ENCODE measurements at regions not wholly inside any gene's neighbourhood (a gene's known extent, or its start where the extent isn't known, plus 50 kb on each side); places are given as distances from the start of the nearest gene placed in this dataset.

GRCh38 chr6:122308074-122308473 is 91.4 kb upstream of the HSF2 start:
- no peak for TF ChIP-seq TCF12 (IDR thresholded peaks at IDR 0.05; ENCODE audit: low read depth)
- TF ChIP-seq RAD21 (IDR thresholded peaks at IDR 0.05; ENCODE audit: low read depth) = no peak
- TF ChIP-seq NFIC (IDR thresholded peaks at IDR 0.05) = no peak
- no peak for TF ChIP-seq CREB1 (IDR thresholded peaks at IDR 0.05; ENCODE audit: low read depth)
- no peak for TF ChIP-seq MAX (IDR thresholded peaks at IDR 0.05)
- no peak for TF ChIP-seq CEBPB (IDR thresholded peaks at IDR 0.05)
- TF ChIP-seq FOXM1 (IDR thresholded peaks at IDR 0.05; ENCODE audit: borderline replicate concordance, low read depth) = no peak
- no peak for TF ChIP-seq USF1 (IDR thresholded peaks at IDR 0.05)
- no peak for TF ChIP-seq YY1 (IDR thresholded peaks at IDR 0.05; ENCODE audit: low read depth)
- no peak for TF ChIP-seq REST (IDR thresholded peaks at IDR 0.05; ENCODE audit: low read depth)
- no peak for TF ChIP-seq EP300 (IDR thresholded peaks at IDR 0.05; ENCODE audit: borderline replicate concordance)
- TF ChIP-seq TEAD4 (IDR thresholded peaks at IDR 0.05) = no peak
- TF ChIP-seq ZBTB7A (IDR thresholded peaks at IDR 0.05; ENCODE audit: low read depth) = no peak
- TF ChIP-seq EGR1 (IDR thresholded peaks at IDR 0.05) = no peak
- TF ChIP-seq TAF1 (IDR thresholded peaks at IDR 0.05; ENCODE audit: low read depth) = no peak

- TF ChIP-seq YY1 (IDR thresholded peaks at IDR 0.05; ENCODE audit: low read depth) (no peak), EGR1 (IDR thresholded peaks at IDR 0.05) (no peak), TAF1 (IDR thresholded peaks at IDR 0.05; ENCODE audit: low read depth) (no peak), CEBPB (IDR thresholded peaks at IDR 0.05) (no peak), USF1 (IDR thresholded peaks at IDR 0.05) (no peak), FOXM1 (IDR thresholded peaks at IDR 0.05; ENCODE audit: borderline replicate concordance, low read depth) (no peak), NFIC (IDR thresholded peaks at IDR 0.05) (no peak), RAD21 (IDR thresholded peaks at IDR 0.05; ENCODE audit: low read depth) (no peak), TCF12 (IDR thresholded peaks at IDR 0.05; ENCODE audit: low read depth) (no peak), REST (IDR thresholded peaks at IDR 0.05; ENCODE audit: low read depth) (no peak), MAX (IDR thresholded peaks at IDR 0.05) (no peak), EP300 (IDR thresholded peaks at IDR 0.05; ENCODE audit: borderline replicate concordance) (no peak)
Observed at GRCh38 chr6:122315842-122316241, 83.6 kb upstream of the HSF2 start.

- no peak for TF ChIP-seq USF1 (IDR thresholded peaks at IDR 0.05)
- TF ChIP-seq CREB1 (IDR thresholded peaks at IDR 0.05; ENCODE audit: low read depth) = no peak
- TF ChIP-seq RAD21 (IDR thresholded peaks at IDR 0.05; ENCODE audit: low read depth) = no peak
- TF ChIP-seq TCF12 (IDR thresholded peaks at IDR 0.05; ENCODE audit: low read depth) = no peak
- TF ChIP-seq ZBTB7A (IDR thresholded peaks at IDR 0.05; ENCODE audit: low read depth) = no peak
- TF ChIP-seq MAX (IDR thresholded peaks at IDR 0.05) = no peak
- TF ChIP-seq CEBPB (IDR thresholded peaks at IDR 0.05) = no peak
- TF ChIP-seq YY1 (IDR thresholded peaks at IDR 0.05; ENCODE audit: low read depth) = no peak
- no peak for TF ChIP-seq NFIC (IDR thresholded peaks at IDR 0.05)
- no peak for TF ChIP-seq TAF1 (IDR thresholded peaks at IDR 0.05; ENCODE audit: low read depth)
- TF ChIP-seq REST (IDR thresholded peaks at IDR 0.05; ENCODE audit: low read depth) = no peak
- TF ChIP-seq EGR1 (IDR thresholded peaks at IDR 0.05) = no peak
- TF ChIP-seq EP300 (IDR thresholded peaks at IDR 0.05; ENCODE audit: borderline replicate concordance) = no peak
- TF ChIP-seq FOXM1 (IDR thresholded peaks at IDR 0.05; ENCODE audit: borderline replicate concordance, low read depth) = no peak
- no peak for TF ChIP-seq TEAD4 (IDR thresholded peaks at IDR 0.05)
Observed at GRCh38 chr6:122322824-122323223, 76.6 kb upstream of the HSF2 start.

- TF ChIP-seq RAD21 (IDR thresholded peaks at IDR 0.05; ENCODE audit: low read depth) (no peak), TCF12 (IDR thresholded peaks at IDR 0.05; ENCODE audit: low read depth) (no peak), CEBPB (IDR thresholded peaks at IDR 0.05) (no peak), YY1 (IDR thresholded peaks at IDR 0.05; ENCODE audit: low read depth) (no peak), EGR1 (IDR thresholded peaks at IDR 0.05) (no peak), MAX (IDR thresholded peaks at IDR 0.05) (no peak), TAF1 (IDR thresholded peaks at IDR 0.05; ENCODE audit: low read depth) (no peak), ZBTB7A (IDR thresholded peaks at IDR 0.05; ENCODE audit: low read depth) (no peak), CREB1 (IDR thresholded peaks at IDR 0.05; ENCODE audit: low read depth) (no peak), REST (IDR thresholded peaks at IDR 0.05; ENCODE audit: low read depth) (no peak), NFIC (IDR thresholded peaks at IDR 0.05) (no peak), EP300 (IDR thresholded peaks at IDR 0.05; ENCODE audit: borderline replicate concordance) (no peak), TEAD4 (IDR thresholded peaks at IDR 0.05) (no peak), FOXM1 (IDR thresholded peaks at IDR 0.05; ENCODE audit: borderline replicate concordance, low read depth) (no peak), USF1 (IDR thresholded peaks at IDR 0.05) (no peak)
Observed at GRCh38 chr6:122323361-122323760, 76.1 kb upstream of the HSF2 start.

All from Ishikawa (cell line).